DND-41 (cell line): ENCODE measurements at regions not wholly inside any gene's neighbourhood (a gene's known extent, or its start where the extent isn't known, plus 50 kb on each side); places are given as distances from the start of the nearest gene placed in this dataset.

Experiments used
- ATAC-seq: fragments of 200-7000 bp; cut with Tn5 transposase; 3 replicates; pipeline ENCODE4 v1.9.1; 2021; ENCODE audit warnings: low read depth; ENCODE audit not compliant: insufficient read depth
- DNase-seq: peaks from one replicate; pipeline ENCODE4 v3.0.0-alpha.2; 2020
- H2AFZ ChIP-seq: 2 replicates; pipeline ENCODE4 v1.6.0; 2012; ENCODE audit warnings: low read depth, low read length
- H3K27ac ChIP-seq: 2 replicates; pipeline ENCODE4 v1.5.1; 2012; ENCODE audit warnings: low read length, inconsistent platforms
- H3K27me3 ChIP-seq: fragments of 200-600 bp; sonication (generic); 2 replicates; pipeline ENCODE4 v1.6.0; 2012; ENCODE audit warnings: low read length, mild to moderate bottlenecking, inconsistent platforms; ENCODE audit not compliant: insufficient read depth, poor library complexity
- H3K36me3 ChIP-seq: 2 replicates; pipeline ENCODE4 v1.5.1; 2012; ENCODE audit warnings: low read length, inconsistent platforms; ENCODE audit not compliant: insufficient read depth
- H3K4me1 ChIP-seq: 2 replicates; pipeline ENCODE4 v1.5.1; 2012; ENCODE audit warnings: mild to moderate bottlenecking, low read length; ENCODE audit not compliant: insufficient read depth
- H3K4me2 ChIP-seq: 2 replicates; pipeline ENCODE4 v1.6.0; 2012; ENCODE audit warnings: mild to moderate bottlenecking, moderate library complexity, low read length, inconsistent platforms; ENCODE audit not compliant: insufficient read depth
- H3K4me3 ChIP-seq, 2 experiments: fragments of 200-600 bp in 1 of 2; shearing (Covaris generic) in 1 of 2; 2 replicates each; pipeline ENCODE4 v1.5.1; 2012 to 2016; ENCODE audit warnings: inconsistent platforms in 2 of 2, low read length in 2 of 2, mild to moderate bottlenecking in 2 of 2, low read depth in 1 of 2, moderate library complexity in 1 of 2
- H3K79me2 ChIP-seq: 2 replicates; pipeline ENCODE4 v1.6.0; 2012; ENCODE audit warnings: low read length, inconsistent platforms; ENCODE audit not compliant: insufficient read depth
- H3K9ac ChIP-seq: 2 replicates; pipeline ENCODE4 v1.6.0; 2012; ENCODE audit warnings: low read depth, mild to moderate bottlenecking, inconsistent platforms, low read length, moderate library complexity
- H3K9me3 ChIP-seq: 2 replicates; pipeline ENCODE4 v1.5.1; 2012; ENCODE audit warnings: low read length, moderate library complexity, mild to moderate bottlenecking, inconsistent platforms; ENCODE audit not compliant: insufficient read depth, severe bottlenecking
- H4K20me1 ChIP-seq: 2 replicates; pipeline ENCODE4 v1.6.0; 2012; ENCODE audit warnings: low read length; ENCODE audit not compliant: insufficient read depth
- CTCF ChIP-seq: IDR thresholded peaks from 2 replicates; pipeline ENCODE4 v1.5.1; 2012; ENCODE audit warnings: borderline replicate concordance, low read length, moderate library complexity, mild to moderate bottlenecking; ENCODE audit not compliant: poor library complexity, severe bottlenecking; ENCODE audit errors: extremely low read depth
- EZH2 ChIP-seq: IDR thresholded peaks from 3 replicates; pipeline ENCODE4 v1.6.1; 2012; ENCODE audit warnings: borderline replicate concordance, low read depth, mild to moderate bottlenecking, moderate library complexity, low read length, inconsistent platforms; ENCODE audit not compliant: severe bottlenecking

- Histone ChIP-seq H3K79me2 (no peaks in the 10 kb centered on the region), H2AFZ (no peak overlapping the region), H3K27me3 (no peaks in the 10 kb centered on the region), H3K4me3 (no peak overlapping the region), H3K9ac (no peak overlapping the region), H3K4me2 (no peak overlapping the region), H4K20me1 (no peaks in the 10 kb centered on the region), H3K4me1 (no peaks in the 10 kb centered on the region), H3K27ac (no peak overlapping the region), H3K36me3 (no peaks in the 10 kb centered on the region), H3K9me3 (no peaks in the 10 kb centered on the region)
- DNase-seq (no peak), ATAC-seq (no peak)
- no peak for TF ChIP-seq EZH2
- TF ChIP-seq CTCF, result no peak
These were observed 855.2 kb downstream of the TLE4 start for GRCh38 chr9:80426992-80427391.

GRCh38 chr9:80417211-80417773 is 845.5 kb downstream of the TLE4 start:
- Histone ChIP-seq H3K36me3 (no peaks in the 10 kb centered on the region), H3K4me3 (no peak overlapping the region), H3K27ac (no peak overlapping the region), H3K9me3 (peaks cover 22% of the 10 kb centered on the region), H3K4me2 (no peak overlapping the region), H3K4me1 (no peaks in the 10 kb centered on the region), H3K79me2 (no peaks in the 10 kb centered on the region), H3K27me3 (no peaks in the 10 kb centered on the region), H4K20me1 (no peaks in the 10 kb centered on the region), H3K9ac (no peak overlapping the region), H2AFZ (no peak overlapping the region)
- DNase-seq, result no peak
- TF ChIP-seq EZH2 (no peak), CTCF (no peak)
- no peak for ATAC-seq

- H3K36me3 ChIP-seq, result no peaks in the 10 kb centered on the region
- H3K9ac ChIP-seq, result no peak overlapping the region
- no peak overlapping the region for H2AFZ ChIP-seq
- no peaks in the 10 kb centered on the region for H3K9me3 ChIP-seq
- no peak overlapping the region for H3K4me3 ChIP-seq
- H3K4me1 ChIP-seq, result no peaks in the 10 kb centered on the region
- no peak overlapping the region for H3K27ac ChIP-seq
- no peaks in the 10 kb centered on the region for H4K20me1 ChIP-seq
- no peaks in the 10 kb centered on the region for H3K27me3 ChIP-seq
- DNase-seq (no peak), ATAC-seq (no peak)
- no peak for TF ChIP-seq EZH2
- TF ChIP-seq CTCF, result no peak
- H3K79me2 ChIP-seq, result no peaks in the 10 kb centered on the region
- H3K4me2 ChIP-seq, result no peak overlapping the region
These were observed 838.3 kb downstream of the TLE4 start for GRCh38 chr9:80410106-80410505.

GRCh38 chr9:80407220-80407619 is 835.5 kb downstream of the TLE4 start:
- Histone ChIP-seq H3K9ac (no peak overlapping the region), H3K9me3 (no peaks in the 10 kb centered on the region), H3K4me3 (no peak overlapping the region), H3K36me3 (no peaks in the 10 kb centered on the region), H4K20me1 (no peaks in the 10 kb centered on the region), H3K4me1 (no peaks in the 10 kb centered on the region), H3K79me2 (no peaks in the 10 kb centered on the region), H3K27me3 (no peaks in the 10 kb centered on the region), H3K4me2 (no peak overlapping the region), H2AFZ (no peak overlapping the region), H3K27ac (no peak overlapping the region)
- DNase-seq (no peak), ATAC-seq (no peak)
- TF ChIP-seq CTCF (no peak), EZH2 (no peak)
